Jurkat, Clone E6-1 (cell line): ENCODE measurements at regions not wholly inside any gene's neighbourhood (a gene's known extent, or its start where the extent isn't known, plus 50 kb on each side); places are given as distances from the start of the nearest gene placed in this dataset.
A peak's percentile ranks its signal among the peaks of the same experiment; 100 is the strongest.

ENCODE experiments used
- DNase-seq: peaks from one replicate; pipeline ENCODE4 v3.0.0-alpha.2; 2011; ENCODE audit warnings: low read depth, low spot score
- H3K4me3 ChIP-seq: 2 replicates; pipeline ENCODE4 v1.5.1; 2011; ENCODE audit warnings: mild to moderate bottlenecking, low read length, control low read depth, moderate library complexity

DNA sequence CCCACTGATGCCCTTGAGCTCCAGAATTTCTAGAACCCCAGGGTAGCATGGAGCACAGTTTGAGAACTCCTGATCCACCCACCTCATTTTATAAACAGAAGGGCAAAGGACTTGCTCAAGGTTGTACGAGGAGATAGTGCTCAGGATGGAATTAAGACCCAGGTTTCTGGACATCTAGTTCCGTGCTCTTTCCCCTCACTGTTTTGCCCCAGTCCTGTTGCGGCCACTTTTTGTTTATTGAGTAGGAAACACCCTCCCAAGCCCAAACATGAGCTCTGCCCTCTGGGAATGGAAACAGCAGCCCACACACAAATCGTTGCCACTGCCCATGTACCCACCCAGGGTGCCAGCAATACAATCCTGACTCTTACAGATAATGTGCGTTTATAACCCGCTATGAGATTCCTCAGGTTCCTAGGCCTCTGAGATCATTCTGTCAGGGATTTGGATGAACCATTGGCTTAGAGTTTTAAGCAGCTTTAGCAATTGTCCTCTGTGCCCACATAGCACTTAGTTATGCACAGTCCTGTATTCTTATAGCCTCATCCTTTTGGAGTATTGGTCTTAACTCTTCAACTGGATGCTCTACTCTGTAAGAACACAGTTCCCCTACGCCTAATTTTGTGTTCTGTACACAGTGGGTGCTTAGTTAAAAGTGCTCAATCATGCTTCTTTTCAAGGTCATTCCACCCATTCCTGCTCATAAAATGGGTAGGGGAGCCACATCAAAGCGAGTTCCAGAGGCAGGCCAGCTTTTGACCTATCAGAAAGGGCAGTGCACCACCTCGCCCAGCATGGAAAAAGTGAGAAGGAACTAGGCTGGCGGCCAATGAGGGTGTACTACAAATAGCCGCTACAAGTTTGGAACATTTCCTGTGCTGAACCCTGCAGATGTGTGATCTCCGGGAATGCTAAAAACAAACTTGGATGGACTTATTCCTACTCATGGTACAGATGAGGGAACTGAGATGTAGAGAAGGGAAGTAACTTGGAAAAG lies 60.3 kb upstream of the IGFBP2 start:
- DNase-seq: no peak
- no peak overlapping the region for H3K4me3 ChIP-seq

DNA sequence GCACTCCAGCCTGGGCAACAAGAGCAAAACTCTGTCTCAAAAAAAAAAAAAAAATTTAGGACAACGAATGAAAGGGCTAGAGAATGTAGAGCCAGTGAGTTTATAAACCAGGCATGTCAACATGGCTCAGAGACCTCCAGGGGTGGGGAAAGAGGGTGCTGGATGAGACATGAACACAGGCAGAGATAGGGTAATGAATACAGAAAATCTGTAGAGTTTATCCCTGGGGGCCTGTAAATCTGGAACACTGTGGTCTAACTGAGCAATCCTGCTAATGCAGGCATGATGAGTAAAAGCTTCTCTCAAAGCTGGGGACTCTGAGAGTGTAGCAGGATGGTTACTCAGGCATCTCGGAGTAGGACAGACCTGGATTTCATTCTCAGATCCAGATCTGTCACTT lies 59.2 kb upstream of the IGFBP2 start:
- H3K4me3 ChIP-seq: no peak overlapping the region
- no peak for DNase-seq

DNA sequence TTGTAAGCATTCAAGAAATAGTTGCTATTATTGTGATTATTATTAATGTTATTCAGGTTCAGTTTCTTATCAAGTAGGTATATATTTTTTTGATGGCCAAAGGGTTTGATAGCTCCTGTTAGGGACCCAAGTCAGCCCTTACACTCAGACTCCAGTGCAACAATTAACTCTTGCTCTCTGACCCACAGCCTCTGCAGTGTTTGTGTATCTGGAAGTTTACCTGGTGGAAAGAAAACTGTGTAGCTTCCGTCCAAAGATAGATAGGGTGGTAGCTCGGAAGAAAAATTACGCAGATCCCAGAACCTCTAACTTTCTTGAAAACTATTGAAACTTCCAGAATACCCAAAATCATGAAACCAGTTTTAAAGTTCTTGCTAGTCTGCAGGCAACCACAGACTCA lies 58.6 kb upstream of the IGFBP2 start:
- H3K4me3 ChIP-seq: no peak overlapping the region
- DNase-seq: no peak

DNA sequence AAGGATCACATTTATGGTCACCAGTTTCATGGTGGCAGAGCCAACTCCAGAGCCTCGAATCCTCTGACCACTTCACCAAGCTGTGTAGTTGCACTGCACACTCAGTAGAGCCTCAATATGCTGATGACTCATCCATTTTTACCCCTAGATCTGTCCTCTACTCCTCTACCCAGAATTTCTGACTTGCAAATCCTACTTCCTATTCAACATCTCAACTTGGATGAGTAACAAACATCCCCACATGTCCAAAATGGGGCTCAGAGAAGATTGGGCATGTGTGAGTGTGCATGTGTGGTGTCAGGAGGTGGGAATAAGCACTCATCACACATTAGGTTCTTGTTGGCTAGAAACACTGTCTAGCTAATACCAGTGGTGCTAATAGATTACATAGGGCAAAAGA lies 57.8 kb upstream of the IGFBP2 start:
- no peak overlapping the region for H3K4me3 ChIP-seq
- DNase-seq: no peak

DNA sequence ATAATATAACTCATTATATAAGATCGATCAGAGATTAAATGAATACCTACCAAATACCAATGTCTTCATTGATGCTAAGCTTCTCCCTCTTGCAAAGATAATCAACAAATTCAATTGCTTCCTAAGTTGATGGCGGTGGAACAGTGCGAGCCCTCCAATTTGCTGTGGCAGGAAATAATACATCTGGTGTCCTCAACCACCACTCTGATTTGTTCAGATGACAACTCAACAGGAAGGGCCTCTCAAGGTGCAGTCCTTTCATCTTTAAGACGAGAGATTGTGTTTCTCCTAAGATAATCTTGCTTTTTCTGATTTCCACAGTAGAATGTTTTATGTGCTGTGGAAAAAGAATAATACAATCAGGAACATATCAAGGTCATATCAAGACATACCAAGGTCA lies 56.6 kb upstream of the IGFBP2 start:
- DNase-seq: peak; percentile 67
- no peak overlapping the region for H3K4me3 ChIP-seq

DNA sequence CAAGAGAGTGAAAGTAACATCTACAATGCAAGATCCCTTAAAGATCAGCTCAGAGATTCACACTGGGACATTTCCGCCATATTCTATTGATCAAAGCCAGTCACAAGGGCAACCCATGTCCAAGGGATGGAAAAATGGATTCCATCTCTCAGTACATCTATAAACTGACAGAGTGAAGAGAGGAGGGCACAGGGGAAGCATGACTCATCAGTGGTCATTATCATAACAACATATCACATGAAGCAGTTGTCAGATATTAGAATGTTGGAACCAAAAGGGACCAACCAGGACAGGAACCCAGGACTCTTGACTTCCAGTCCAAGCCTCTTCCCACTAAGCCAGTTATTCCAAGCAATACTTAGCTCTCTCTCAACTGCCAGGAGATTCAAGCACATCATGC lies 54.9 kb upstream of the IGFBP2 start:
- H3K4me3 ChIP-seq: no peak overlapping the region
- no peak for DNase-seq

DNA sequence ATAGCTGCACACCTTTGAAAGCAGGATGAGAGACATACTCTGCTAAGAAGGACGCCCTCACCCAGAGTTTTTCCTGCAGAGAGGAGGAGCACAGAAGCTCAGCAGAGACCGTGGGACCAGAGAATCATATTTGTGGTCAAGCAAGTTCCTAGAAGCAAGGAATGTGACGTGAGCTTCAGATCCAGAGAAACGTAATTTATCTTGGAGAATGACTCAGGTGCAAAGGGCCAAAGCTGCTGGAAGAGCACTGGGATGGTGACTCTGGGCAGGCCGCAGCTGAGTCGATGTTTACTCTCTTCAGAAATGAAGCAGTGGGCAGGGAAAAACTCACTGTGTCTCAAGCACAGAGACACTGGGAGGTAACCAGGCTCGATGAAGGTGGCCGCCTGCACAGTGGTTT lies 50.1 kb upstream of the IGFBP2 start:
- no peak for DNase-seq

More for the DNA sequence above, 50.1 kb upstream of the IGFBP2 start:
- H3K4me3 ChIP-seq: no peak overlapping the region
